GM23248 (cell line): ENCODE measurements at regions not wholly inside any gene's neighbourhood (a gene's known extent, or its start where the extent isn't known, plus 50 kb on each side); places are given as distances from the start of the nearest gene placed in this dataset.

Experiments
- DNase-seq: peaks from one replicate; pipeline ENCODE4 v3.0.0-alpha.2; 2015
- H2AFZ ChIP-seq: fragments of 200-600 bp; sonication (generic); 2 replicates; pipeline ENCODE4 v1.6.1; 2016; ENCODE audit warnings: antibody characterized with exemption
- H3F3A ChIP-seq: fragments of 200-600 bp; sonication (generic); 2 replicates; pipeline ENCODE4 v1.6.1; 2016; ENCODE audit warnings: mild to moderate bottlenecking, antibody characterized with exemption, mixed run types; ENCODE audit not compliant: insufficient read depth
- H3K27ac ChIP-seq: fragments of 200-600 bp; sonication (generic); 2 replicates; pipeline ENCODE4 v1.5.1; 2016; ENCODE audit warnings: mild to moderate bottlenecking
- H3K27me3 ChIP-seq: fragments of 200-600 bp; sonication (generic); replicated peaks from 2 replicates; pipeline ENCODE4 v1.6.1; 2016; ENCODE audit warnings: mild to moderate bottlenecking; ENCODE audit not compliant: insufficient read depth
- H3K36me3 ChIP-seq: fragments of 200-600 bp; sonication (generic); 2 replicates; pipeline ENCODE4 v1.6.1; 2016; ENCODE audit warnings: low read depth, mild to moderate bottlenecking
- H3K4me1 ChIP-seq: fragments of 200-600 bp; sonication (generic); 2 replicates; pipeline ENCODE4 v1.6.1; 2016; ENCODE audit warnings: mild to moderate bottlenecking; ENCODE audit not compliant: insufficient read depth
- H3K4me2 ChIP-seq: fragments of 200-600 bp; sonication (generic); one replicate; pipeline ENCODE4 v1.6.1; 2016; ENCODE audit warnings: mild to moderate bottlenecking; ENCODE audit not compliant: unreplicated experiment
- H3K4me3 ChIP-seq: fragments of 200-600 bp; sonication (generic); 2 replicates; pipeline ENCODE4 v1.5.1; 2016; ENCODE audit warnings: mild to moderate bottlenecking
- H3K79me2 ChIP-seq: fragments of 200-600 bp; sonication (generic); 2 replicates; pipeline ENCODE4 v1.6.1; 2016; ENCODE audit warnings: mild to moderate bottlenecking; ENCODE audit not compliant: insufficient read depth
- H3K9ac ChIP-seq: fragments of 200-600 bp; sonication (generic); 2 replicates; pipeline ENCODE4 v1.6.1; 2016; ENCODE audit warnings: mild to moderate bottlenecking
- H3K9me2 ChIP-seq: fragments of 200-600 bp; sonication (generic); 2 replicates; pipeline ENCODE4 v1.6.1; 2016; ENCODE audit warnings: mixed run types, mild to moderate bottlenecking, moderate library complexity; ENCODE audit not compliant: insufficient read depth
- H3K9me3 ChIP-seq: fragments of 200-600 bp; sonication (generic); one replicate; pipeline ENCODE4 v1.6.1; 2017; ENCODE audit warnings: low read depth
- H4K20me1 ChIP-seq: fragments of 200-600 bp; sonication (generic); 2 replicates; pipeline ENCODE4 v1.6.0; 2016; ENCODE audit not compliant: insufficient read depth
- EZH2 ChIP-seq: fragments of 200-600 bp; sonication (generic); IDR thresholded peaks from 2 replicates; pipeline ENCODE4 v1.6.1; 2018; ENCODE audit warnings: antibody characterized with exemption, mild to moderate bottlenecking; ENCODE audit not compliant: insufficient read depth, poor library complexity, severe bottlenecking
- EZH2phosphoT487 ChIP-seq: fragments of 200-600 bp; sonication (generic); IDR thresholded peaks from 2 replicates; pipeline ENCODE4 v1.6.1; 2018; ENCODE audit warnings: antibody characterized with exemption, moderate library complexity, mild to moderate bottlenecking, low read depth; ENCODE audit not compliant: insufficient read depth
- WGBS, 2 experiments: methylation state at CpG; one replicate each; pipeline ENCODE4 v1.1.6; 2015 to 2017; ENCODE audit warnings: low lambda C conversion rate in 2 of 2, low coverage in 1 of 2; ENCODE audit errors: missing lambda C conversion rate in 2 of 2; 5-methylcytosine and 5-hydroxymethylcytosine counted together
- in situ Hi-C: fragments of 300-500 bp; cut with MboI; formaldehyde crosslinking; loops from 2 replicates; pipeline ENCODE4 v1.15.0; 2020

- no peak overlapping the region for H2AFZ ChIP-seq
- no peak for DNase-seq
- no peak overlapping the region for H3K9ac ChIP-seq
- H3K27ac ChIP-seq, result no peak overlapping the region
- peaks cover 25% of the 10 kb centered on the region for H3K27me3 ChIP-seq
- H3F3A ChIP-seq, result no peaks in the 10 kb centered on the region
- no peaks in the 10 kb centered on the region for H3K36me3 ChIP-seq
- WGBS, 2 experiments, result 50 to 60% methylated on average over 3 of the region's 3 CpGs
- no peaks in the 10 kb centered on the region for H3K9me3 ChIP-seq
- H4K20me1 ChIP-seq, result no peaks in the 10 kb centered on the region
- H3K4me3 ChIP-seq, result no peak overlapping the region
- in situ Hi-C loops, result no loop called here
- H3K79me2 ChIP-seq, result no peaks in the 10 kb centered on the region
- no peaks in the 10 kb centered on the region for H3K9me2 ChIP-seq
- TF ChIP-seq EZH2 (no peak), EZH2phosphoT487 (no peak)
- no peaks in the 10 kb centered on the region for H3K4me1 ChIP-seq
- H3K4me2 ChIP-seq, result no peak overlapping the region
Observed at GRCh38 chr11:57120192-57120965, 61.4 kb upstream of the LRRC55 start.

GRCh38 chr11:57121996-57122395, 59.8 kb upstream of the LRRC55 start:
- no peaks in the 10 kb centered on the region for H3K36me3 ChIP-seq
- peaks cover 41% of the 10 kb centered on the region for H3K27me3 ChIP-seq
- H3K9me3 ChIP-seq, result no peaks in the 10 kb centered on the region
- TF ChIP-seq EZH2phosphoT487 (no peak), EZH2 (no peak)
- no peaks in the 10 kb centered on the region for H3K79me2 ChIP-seq
- no peak overlapping the region for H3K27ac ChIP-seq
- 53 to 65% methylated on average over 1 of the region's 1 CpG for WGBS, 2 experiments
- no peaks in the 10 kb centered on the region for H3K4me1 ChIP-seq
- H3K4me3 ChIP-seq, result no peak overlapping the region
- DNase-seq, result no peak
- in situ Hi-C loops, result no loop called here
- no peak overlapping the region for H2AFZ ChIP-seq
- H3K9ac ChIP-seq, result no peak overlapping the region
- H3K9me2 ChIP-seq, result no peaks in the 10 kb centered on the region
- no peaks in the 10 kb centered on the region for H3F3A ChIP-seq
- H4K20me1 ChIP-seq, result no peaks in the 10 kb centered on the region
- no peak overlapping the region for H3K4me2 ChIP-seq

GRCh38 chr11:57123590-57123989, 58.2 kb upstream of the LRRC55 start:
- 49 to 52% methylated on average over 9 of the region's 9 CpGs for WGBS, 2 experiments
- in situ Hi-C loops, result no loop called here
- DNase-seq, result no peak
- TF ChIP-seq EZH2phosphoT487, result no peak
- no peak for TF ChIP-seq EZH2
- H2AFZ ChIP-seq, result no peak overlapping the region
- no peak overlapping the region for H3K9ac ChIP-seq
- peaks cover 55% of the 10 kb centered on the region for H3K27me3 ChIP-seq
- H3F3A ChIP-seq, result no peaks in the 10 kb centered on the region
- H3K36me3 ChIP-seq, result no peaks in the 10 kb centered on the region
- no peak overlapping the region for H3K27ac ChIP-seq
- H3K9me2 ChIP-seq, result no peaks in the 10 kb centered on the region
- H4K20me1 ChIP-seq, result no peaks in the 10 kb centered on the region
- H3K4me1 ChIP-seq, result no peaks in the 10 kb centered on the region
- no peak overlapping the region for H3K4me3 ChIP-seq
- H3K4me2 ChIP-seq, result no peak overlapping the region
- no peaks in the 10 kb centered on the region for H3K9me3 ChIP-seq
- H3K79me2 ChIP-seq, result no peaks in the 10 kb centered on the region

- H3K4me3 ChIP-seq, result no peak overlapping the region
- no peak overlapping the region for H3K4me2 ChIP-seq
- no peaks in the 10 kb centered on the region for H3F3A ChIP-seq
- TF ChIP-seq EZH2phosphoT487, result no peak
- TF ChIP-seq EZH2, result no peak
- no peaks in the 10 kb centered on the region for H3K4me1 ChIP-seq
- no peaks in the 10 kb centered on the region for H3K9me3 ChIP-seq
- no peak overlapping the region for H3K27ac ChIP-seq
- H2AFZ ChIP-seq, result no peak overlapping the region
- in situ Hi-C loops, result no loop called here
- H3K79me2 ChIP-seq, result no peaks in the 10 kb centered on the region
- H3K9ac ChIP-seq, result no peak overlapping the region
- 67 to 70% methylated on average over 7 of the region's 7 CpGs for WGBS, 2 experiments
- no peak for DNase-seq
- H3K27me3 ChIP-seq, result peaks cover 62% of the 10 kb centered on the region
- no peaks in the 10 kb centered on the region for H3K9me2 ChIP-seq
- no peaks in the 10 kb centered on the region for H4K20me1 ChIP-seq
- H3K36me3 ChIP-seq, result no peaks in the 10 kb centered on the region
Observed at GRCh38 chr11:57124505-57124904, 57.2 kb upstream of the LRRC55 start.
